Gastroesophageal sphincter (tissue), 4 donors: ENCODE measurements at regions not wholly inside any gene's neighbourhood (a gene's known extent, or its start where the extent isn't known, plus 50 kb on each side); places are given as distances from the start of the nearest gene placed in this dataset.

Experiments used
- ATAC-seq: fragments of 150-250 bp; one replicate; pipeline ENCODE4 v1.9.1; 2016; ENCODE audit warnings: mild to moderate bottlenecking, moderate library complexity
- H3K27ac ChIP-seq, 4 donors: fragments of 200-600 bp; sonication (generic) in 3 of 4; 1 replicate in 3 of 4; 2 replicates in 1 of 4; pipeline ENCODE4 v1.5.1; 2016 to 2019
- H3K27me3 ChIP-seq: fragments of 200-600 bp; sonication (generic); one replicate; pipeline ENCODE4 v1.5.1; 2019
- H3K36me3 ChIP-seq, 2 donors: fragments of 200-600 bp; sonication (generic); one replicate each; pipeline ENCODE4 v1.5.1; 2019; ENCODE audit warnings: control low read depth in 1 of 2
- H3K4me1 ChIP-seq, 3 donors: fragments of 200-600 bp; sonication (generic); 1 replicate in 2 of 3; 2 replicates in 1 of 3; pipeline ENCODE4 v1.5.1; 2016 to 2019; ENCODE audit warnings: control low read depth in 2 of 3
- H3K4me3 ChIP-seq, 2 donors: fragments of 200-600 bp; sonication (generic); one replicate each; pipeline ENCODE4 v1.5.1; 2019; ENCODE audit warnings: mild to moderate bottlenecking in 1 of 2, moderate library complexity in 1 of 2
- H3K9me3 ChIP-seq, 3 donors: fragments of 200-600 bp; sonication (generic); one replicate each; pipeline ENCODE4 v1.5.1; 2017 to 2019; ENCODE audit warnings: control low read depth in 2 of 3
- CTCF ChIP-seq, 4 experiments: fragments of 200-600 bp in 2 of 4; fragments of 450-650 bp in 2 of 4; sonication (generic) in 1 of 4; IDR thresholded peaks; one replicate each; pipeline ENCODE4 v1.5.1; 2017 to 2019; ENCODE audit warnings: antibody characterized with exemption in 4 of 4, mild to moderate bottlenecking in 2 of 4, moderate library complexity in 2 of 4
- EP300 ChIP-seq: sonication (generic); formaldehyde crosslinking; IDR thresholded peaks from one replicate; pipeline ENCODE4 v1.6.1; 2017; ENCODE audit warnings: antibody characterized with exemption, mild to moderate bottlenecking
- POLR2A ChIP-seq, 2 donors: fragments of 450-650 bp; IDR thresholded peaks; one replicate each; pipeline ENCODE4 v1.6.1; 2017; ENCODE audit warnings: antibody characterized with exemption in 2 of 2, mild to moderate bottlenecking in 2 of 2, moderate library complexity in 1 of 2
- POLR2AphosphoS5 ChIP-seq: sonication (generic); formaldehyde crosslinking; IDR thresholded peaks from one replicate; pipeline ENCODE4 v1.6.1; 2017; ENCODE audit warnings: antibody characterized with exemption
- WGBS, 2 donors: methylation state at CpG; one replicate each; pipeline ENCODE4 v1.1.5; 2018; ENCODE audit warnings: low coverage in 1 of 2; 5-methylcytosine and 5-hydroxymethylcytosine counted together

DNA sequence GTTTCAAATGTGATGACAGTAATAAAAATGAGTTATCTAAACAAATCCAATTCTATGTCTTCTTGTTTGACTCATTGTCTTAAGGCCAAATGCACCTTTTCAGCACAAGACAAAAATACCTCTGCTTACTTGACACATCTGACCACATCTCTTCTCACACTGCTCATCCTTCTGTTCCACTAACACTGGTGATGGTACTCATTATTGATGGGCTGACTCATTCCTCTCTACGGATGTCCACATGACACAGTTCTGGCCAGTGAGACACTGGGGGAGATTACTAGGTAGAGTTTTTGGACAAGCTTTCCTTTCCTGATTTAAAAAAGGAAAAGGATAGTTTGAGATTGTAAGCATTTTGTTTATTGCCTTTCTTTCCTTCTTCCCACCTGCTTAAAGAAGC lies 410.6 kb upstream of the THRB start:
- no peak overlapping the region for H3K4me3 ChIP-seq
- H3K4me1 ChIP-seq: no peaks in the 10 kb centered on the region
- H3K9me3 ChIP-seq: no peaks in the 10 kb centered on the region
- 87% methylated on average over 1 of the region's 1 CpG; no CpG with 5 or more reads in 1 of the 2 donors for WGBS, 2 donors
- TF ChIP-seq POLR2AphosphoS5 (no peak), CTCF (IDR thresholded peaks at IDR 0.05) (no peak), POLR2A (IDR thresholded peaks at IDR 0.05) (no peak), EP300 (no peak)
- H3K27ac ChIP-seq: no peak overlapping the region
- no peaks in the 10 kb centered on the region for H3K36me3 ChIP-seq
- ATAC-seq: no peak
- H3K27me3 ChIP-seq: no peaks in the 10 kb centered on the region

DNA sequence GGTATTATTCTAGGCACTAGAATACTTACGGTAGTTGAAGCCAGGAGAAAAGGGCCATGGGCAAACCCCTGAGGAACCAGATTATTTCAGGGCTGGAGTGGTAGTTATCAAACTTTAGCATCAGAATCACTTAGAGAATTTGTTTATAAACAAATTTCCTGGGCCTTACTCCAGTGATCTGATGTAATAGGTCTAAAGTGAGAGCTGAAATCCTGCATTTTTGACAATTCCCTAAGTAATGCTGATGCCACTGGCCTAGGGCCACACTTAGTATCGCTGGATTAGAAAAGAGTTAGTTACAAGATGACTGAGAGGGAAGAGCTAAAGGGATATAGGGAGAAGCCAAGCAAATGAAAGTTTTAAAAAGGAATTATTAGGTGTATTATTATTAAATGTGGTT lies 412.5 kb upstream of the THRB start:
- Histone ChIP-seq H3K9me3 (no peaks in the 10 kb centered on the region), H3K27ac (no peak overlapping the region), H3K36me3 (no peaks in the 10 kb centered on the region), H3K4me3 (no peak overlapping the region), H3K27me3 (no peaks in the 10 kb centered on the region), H3K4me1 (no peaks in the 10 kb centered on the region)
- no peak for ATAC-seq
- no peak for TF ChIP-seq CTCF (IDR thresholded peaks at IDR 0.05)
- TF ChIP-seq POLR2AphosphoS5: no peak
- 74 to 76% methylated on average over 2 of the region's 2 CpGs for WGBS, 2 donors

DNA sequence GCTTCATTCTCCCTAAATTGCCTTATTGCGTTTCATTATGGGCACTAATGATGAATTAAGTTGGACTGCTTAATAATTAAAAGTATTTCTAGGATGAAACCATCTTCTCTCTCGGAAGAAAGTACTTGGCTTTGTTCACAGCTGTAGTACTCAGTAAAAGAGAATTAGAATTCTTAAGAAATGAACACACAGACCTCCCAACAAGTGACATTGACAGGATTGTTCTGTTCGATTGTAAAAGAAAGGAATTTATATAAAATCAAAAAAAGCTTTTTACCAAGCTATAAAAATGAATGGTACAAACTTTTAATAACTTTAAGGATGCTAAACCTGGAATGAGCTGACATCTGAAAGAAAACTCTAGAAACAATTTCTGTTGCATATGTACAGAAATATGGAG lies 416.4 kb upstream of the THRB start:
- ATAC-seq: no peak
- Histone ChIP-seq H3K27ac (no peak overlapping the region), H3K36me3 (no peaks in the 10 kb centered on the region), H3K27me3 (no peaks in the 10 kb centered on the region), H3K9me3 (no peaks in the 10 kb centered on the region), H3K4me1 (no peaks in the 10 kb centered on the region), H3K4me3 (no peak overlapping the region)
- WGBS, 2 donors: 62 to 66% methylated on average over 2 to 3 of the region's 3 CpGs
- TF ChIP-seq POLR2A (IDR thresholded peaks at IDR 0.05) (no peak), EP300 (no peak), POLR2AphosphoS5 (no peak), CTCF (IDR thresholded peaks at IDR 0.05) (no peak)

GRCh38 chr3:24915639-24916038 lies 421.0 kb upstream of the THRB start:
- H3K4me3 ChIP-seq: no peak overlapping the region
- no peaks in the 10 kb centered on the region for H3K4me1 ChIP-seq
- WGBS, 2 donors: 84 to 100% methylated on average over 2 of the region's 2 CpGs
- no peaks in the 10 kb centered on the region for H3K36me3 ChIP-seq
- H3K27ac ChIP-seq: no peak overlapping the region
- TF ChIP-seq POLR2AphosphoS5 (no peak), CTCF (IDR thresholded peaks at IDR 0.05) (no peak), EP300 (no peak), POLR2A (IDR thresholded peaks at IDR 0.05) (no peak)
- ATAC-seq: no peak
- H3K27me3 ChIP-seq: no peaks in the 10 kb centered on the region
- H3K9me3 ChIP-seq: no peaks in the 10 kb centered on the region

DNA sequence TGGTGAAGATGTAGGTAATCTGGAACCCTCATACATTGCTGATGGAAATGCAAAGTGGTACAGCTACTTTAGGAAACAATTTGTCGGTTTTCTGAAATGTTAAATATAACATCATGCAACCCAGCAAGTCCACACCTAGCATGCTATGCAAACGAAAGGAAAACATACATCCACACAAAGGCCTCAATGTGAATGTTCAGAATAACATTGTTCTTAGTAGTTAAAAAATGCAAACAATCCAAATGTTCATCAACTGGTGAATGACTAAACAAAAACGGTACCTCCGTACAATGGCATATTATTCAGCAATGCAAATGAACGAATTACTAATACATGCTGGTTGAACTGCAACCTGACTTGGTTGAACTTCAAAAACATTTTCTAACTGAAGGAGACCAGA lies 423.3 kb upstream of the THRB start:
- Histone ChIP-seq H3K27ac (no peak overlapping the region), H3K36me3 (no peaks in the 10 kb centered on the region), H3K27me3 (no peaks in the 10 kb centered on the region), H3K9me3 (no peaks in the 10 kb centered on the region), H3K4me1 (no peaks in the 10 kb centered on the region), H3K4me3 (no peak overlapping the region)
- ATAC-seq: no peak
- WGBS, 2 donors: 93% methylated on average over 5 of the region's 5 CpGs
- no peak for TF ChIP-seq POLR2A (IDR thresholded peaks at IDR 0.05)
- TF ChIP-seq CTCF (IDR thresholded peaks at IDR 0.05): no peak
- TF ChIP-seq EP300: no peak
- no peak for TF ChIP-seq POLR2AphosphoS5
